Epithelial cell of proximal tubule (primary cell): ENCODE measurements at regions not wholly inside any gene's neighbourhood (a gene's known extent, or its start where the extent isn't known, plus 50 kb on each side); places are given as distances from the start of the nearest gene placed in this dataset.
"Not testable (repeated sequence)": the region's sequence is repeated elsewhere in the genome, so short reads cannot be mapped to it uniquely, and the experiment has no call there.

ENCODE experiments used
- DNase-seq: peaks from one replicate; pipeline ENCODE4 v3.0.0-alpha.2; 2011; ENCODE audit warnings: low read depth
- H3K4me3 ChIP-seq: 2 replicates; pipeline ENCODE4 v1.5.1; 2011; ENCODE audit warnings: low read depth, mild to moderate bottlenecking, low read length
- TF ChIP-seq, protein P1 (sequence below): conservative IDR thresholded peaks from 2 replicates; pipeline ENCODE4 v1.5.1; 2012; ENCODE audit warnings: low read depth, mild to moderate bottlenecking, low read length

DNA sequence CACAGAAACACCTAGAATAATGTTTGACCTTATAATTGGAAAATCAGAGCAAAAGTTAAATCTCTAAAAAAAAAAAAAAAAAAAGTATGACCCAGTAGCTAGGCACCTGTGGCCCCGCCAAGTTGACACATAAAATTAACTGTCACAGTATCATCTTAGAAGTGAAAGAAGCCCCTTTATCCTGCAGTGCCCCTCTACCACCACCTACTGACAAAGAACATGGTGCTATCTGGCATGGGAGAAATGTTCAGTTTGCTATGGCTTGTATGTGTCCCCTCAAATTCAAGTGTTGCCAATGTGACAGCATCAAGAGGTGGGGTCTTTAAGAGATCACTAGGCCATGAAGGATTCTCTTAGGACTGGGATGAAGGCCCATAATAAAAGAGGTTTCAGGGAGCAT is 601.5 kb downstream of the TRIML1 start:
- not testable (repeated sequence) for DNase-seq, H3K4me3 ChIP-seq
- TF ChIP-seq, protein P1, sequence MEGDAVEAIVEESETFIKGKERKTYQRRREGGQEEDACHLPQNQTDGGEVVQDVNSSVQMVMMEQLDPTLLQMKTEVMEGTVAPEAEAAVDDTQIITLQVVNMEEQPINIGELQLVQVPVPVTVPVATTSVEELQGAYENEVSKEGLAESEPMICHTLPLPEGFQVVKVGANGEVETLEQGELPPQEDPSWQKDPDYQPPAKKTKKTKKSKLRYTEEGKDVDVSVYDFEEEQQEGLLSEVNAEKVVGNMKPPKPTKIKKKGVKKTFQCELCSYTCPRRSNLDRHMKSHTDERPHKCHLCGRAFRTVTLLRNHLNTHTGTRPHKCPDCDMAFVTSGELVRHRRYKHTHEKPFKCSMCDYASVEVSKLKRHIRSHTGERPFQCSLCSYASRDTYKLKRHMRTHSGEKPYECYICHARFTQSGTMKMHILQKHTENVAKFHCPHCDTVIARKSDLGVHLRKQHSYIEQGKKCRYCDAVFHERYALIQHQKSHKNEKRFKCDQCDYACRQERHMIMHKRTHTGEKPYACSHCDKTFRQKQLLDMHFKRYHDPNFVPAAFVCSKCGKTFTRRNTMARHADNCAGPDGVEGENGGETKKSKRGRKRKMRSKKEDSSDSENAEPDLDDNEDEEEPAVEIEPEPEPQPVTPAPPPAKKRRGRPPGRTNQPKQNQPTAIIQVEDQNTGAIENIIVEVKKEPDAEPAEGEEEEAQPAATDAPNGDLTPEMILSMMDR, result peak; percentile 9

DNA sequence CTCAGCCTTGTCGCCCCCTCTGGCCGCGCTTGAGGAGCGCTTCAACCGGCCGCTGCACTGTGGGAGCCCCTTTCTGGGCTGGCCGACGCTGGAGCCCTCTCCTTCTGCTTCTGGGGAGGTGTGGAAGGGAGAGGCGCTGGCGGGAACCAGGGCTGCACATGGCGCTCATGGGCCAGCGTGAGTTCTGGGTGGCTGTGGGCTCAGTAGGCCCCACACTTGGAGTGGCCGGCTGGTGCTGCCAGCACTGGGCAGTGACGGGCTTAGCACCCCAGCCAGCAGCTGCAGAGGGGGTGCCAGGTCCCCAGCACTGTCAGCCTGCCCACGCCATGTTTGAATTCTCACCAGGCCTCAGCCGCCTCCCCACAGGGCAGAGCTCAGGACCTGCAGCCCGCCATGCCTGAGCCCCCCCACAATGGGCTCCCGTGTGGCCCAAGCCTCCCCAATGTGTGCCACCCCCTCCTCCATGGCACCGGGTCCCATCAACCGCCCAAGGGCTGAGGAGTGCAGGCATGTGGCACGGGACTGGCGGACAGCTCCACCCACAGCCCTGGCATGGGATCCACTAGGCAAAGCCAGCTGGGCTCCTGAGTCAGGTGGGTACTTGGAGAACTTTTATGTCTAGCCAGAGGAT is 615.2 kb downstream of the TRIML1 start:
- no peak for DNase-seq
- TF ChIP-seq, protein P1, result no peak
- no peak overlapping the region for H3K4me3 ChIP-seq

DNA sequence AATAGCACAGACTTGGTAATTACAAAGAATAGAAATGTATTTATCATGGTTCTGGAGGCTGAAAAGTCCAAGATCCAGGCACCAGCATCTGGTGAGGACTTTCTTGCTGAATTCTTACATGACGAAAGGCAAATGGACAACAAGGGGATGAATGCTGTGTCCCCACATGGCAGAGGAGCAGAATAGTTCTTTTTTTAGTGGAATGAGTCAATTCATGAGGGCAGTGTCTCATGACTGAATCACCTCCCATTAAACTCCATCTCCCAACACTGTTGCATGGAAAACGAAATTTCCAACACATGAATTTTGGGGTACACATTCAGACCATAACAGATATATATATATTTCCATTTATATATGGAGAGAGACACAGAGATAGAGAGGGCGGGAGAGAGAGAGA is 628.3 kb downstream of the TRIML1 start:
- H3K4me3 ChIP-seq, result no peak overlapping the region
- DNase-seq, result no peak
- TF ChIP-seq, protein P1, result no peak

- DNase-seq, result peak; percentile 59
- TF ChIP-seq, protein P1, result no peak
Observed at GRCh38 chr4:188778905-188779304, 639.7 kb downstream of the TRIML1 start.

DNA sequence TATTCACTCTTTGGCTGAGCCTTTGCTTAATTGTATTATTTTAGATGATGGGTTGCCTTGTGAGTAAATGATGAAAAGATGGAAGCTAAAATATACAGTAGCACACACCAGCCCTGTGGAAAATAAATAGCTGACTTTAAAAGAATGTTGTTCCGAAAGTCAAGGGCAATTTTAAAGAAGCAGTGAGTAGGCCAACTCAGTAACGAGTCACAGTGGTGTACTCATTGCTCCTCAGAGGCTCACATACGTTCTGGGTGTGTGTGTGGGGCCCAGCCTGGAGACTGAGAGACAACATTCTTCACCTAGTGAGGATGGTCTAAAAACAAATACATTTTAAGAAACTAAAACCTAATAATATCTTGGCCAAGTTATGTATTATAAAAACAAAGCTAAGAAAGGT is 640.3 kb downstream of the TRIML1 start:
- DNase-seq, result no peak
- no peak overlapping the region for H3K4me3 ChIP-seq
- TF ChIP-seq, protein P1, result no peak

More at GRCh38 chr4:188778905-188779304, 639.7 kb downstream of the TRIML1 start:
- H3K4me3 ChIP-seq, result no peak overlapping the region

DNA sequence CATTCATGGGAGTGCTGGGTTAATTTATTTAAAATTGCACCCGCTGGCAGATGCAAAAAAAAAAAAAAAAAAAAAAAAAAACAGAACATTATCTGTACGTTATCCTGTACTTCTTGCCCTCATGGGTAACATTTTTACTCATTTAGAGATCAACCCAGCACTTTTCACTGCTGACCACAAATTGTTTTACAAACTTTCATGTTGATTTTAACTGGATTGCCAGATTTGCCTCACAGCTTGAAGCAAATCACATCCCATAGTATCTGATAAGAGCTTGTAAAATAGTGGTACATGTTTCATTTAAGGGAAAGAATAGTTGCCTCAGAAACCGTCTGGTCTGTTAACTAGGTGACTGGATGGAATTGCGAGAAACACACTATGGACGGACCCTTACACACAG is 640.8 kb downstream of the TRIML1 start:
- TF ChIP-seq, protein P1, result no peak
- no peak for DNase-seq
- no peak overlapping the region for H3K4me3 ChIP-seq

- no peak for DNase-seq
- TF ChIP-seq, protein P1, result no peak
Observed at GRCh38 chr4:188780686-188781085, 641.4 kb downstream of the TRIML1 start.

More at GRCh38 chr4:188780686-188781085, 641.4 kb downstream of the TRIML1 start:
- no peak overlapping the region for H3K4me3 ChIP-seq
